Stromal cell of bone marrow (primary cell): ENCODE measurements at regions not wholly inside any gene's neighbourhood (a gene's known extent, or its start where the extent isn't known, plus 50 kb on each side); places are given as distances from the start of the nearest gene placed in this dataset.
"Not testable (repeated sequence)": the region's sequence is repeated elsewhere in the genome, so short reads cannot be mapped to it uniquely, and the experiment has no call there.

Experiments
- DNase-seq: peaks from one replicate; pipeline ENCODE4 v3.0.0-alpha.2; 2012; ENCODE audit warnings: low read depth

GRCh38 chr18:23311351-23312121 is 141.6 kb upstream of the RIOK3 start:
- peak; percentile 94 for DNase-seq

DNA sequence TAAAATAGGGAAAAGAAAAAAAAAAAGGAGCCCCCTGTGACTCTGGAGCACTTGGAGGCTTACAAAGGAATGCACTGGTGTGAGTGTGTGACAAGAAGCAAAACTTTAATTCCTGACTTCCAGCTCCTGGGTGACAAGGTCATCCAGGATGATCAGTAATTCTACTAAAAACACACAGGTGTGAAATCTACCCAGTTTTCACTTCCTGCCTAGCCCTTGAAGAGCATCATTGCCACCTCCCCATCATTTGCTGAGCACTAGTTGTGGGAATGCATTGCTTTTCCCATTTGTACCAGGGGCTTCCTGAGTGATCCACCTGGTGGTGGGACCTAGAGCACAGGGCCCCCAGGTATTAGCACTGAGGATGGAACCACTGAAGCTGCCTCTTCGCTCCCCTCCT is 139.7 kb upstream of the RIOK3 start:
- DNase-seq = no peak

- DNase-seq = no peak
Observed at GRCh38 chr18:23314672-23315071, 138.4 kb upstream of the RIOK3 start.

DNA sequence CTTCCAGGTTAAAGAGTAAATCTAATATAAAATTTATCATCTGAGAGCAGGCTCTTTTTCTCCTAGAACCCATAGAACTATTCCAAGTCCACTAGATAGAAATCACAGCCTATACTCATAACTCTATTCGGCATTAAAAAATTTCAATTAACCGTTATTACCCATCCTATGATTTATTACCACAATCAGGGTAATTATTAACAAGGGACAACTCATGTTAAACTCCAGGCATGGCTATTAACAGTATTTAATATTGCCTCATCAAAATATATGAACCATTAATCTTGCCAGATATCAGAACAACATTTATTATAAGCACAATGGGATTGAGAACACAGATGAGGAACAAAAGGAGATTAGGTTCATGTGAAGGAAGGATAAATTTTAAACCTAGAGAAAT is 136.8 kb upstream of the RIOK3 start:
- no peak for DNase-seq

GRCh38 chr18:23316988-23317387 is 136.1 kb upstream of the RIOK3 start:
- no peak for DNase-seq

- DNase-seq = no peak
Observed at GRCh38 chr18:23317975-23318675, 135.0 kb upstream of the RIOK3 start.

DNA sequence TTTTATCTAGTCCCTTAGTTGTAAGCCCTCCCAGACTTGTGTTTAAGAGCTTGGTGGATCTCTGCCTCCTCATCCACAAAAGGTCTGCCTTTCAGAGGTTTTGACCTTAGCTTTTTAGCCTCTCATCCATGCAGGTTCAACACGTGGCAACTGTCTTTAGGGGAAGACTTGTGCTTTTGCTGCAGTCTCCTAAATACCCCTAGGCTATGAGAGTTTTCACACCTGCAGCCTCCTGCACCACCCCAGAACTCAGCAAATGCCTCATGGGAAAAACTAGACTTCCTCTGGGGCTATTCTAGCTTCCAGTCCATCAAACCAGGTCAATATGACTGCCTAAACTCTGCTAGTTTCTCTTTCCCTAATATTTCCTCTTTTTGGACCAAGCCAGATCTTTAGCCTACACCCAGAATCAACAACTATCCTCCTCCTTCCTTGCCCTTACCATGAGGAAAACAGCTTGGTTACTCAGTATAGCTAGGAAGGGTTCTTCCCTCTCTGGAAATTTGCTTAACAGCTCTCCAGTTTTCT is 132.3 kb upstream of the RIOK3 start:
- DNase-seq = no peak

DNA sequence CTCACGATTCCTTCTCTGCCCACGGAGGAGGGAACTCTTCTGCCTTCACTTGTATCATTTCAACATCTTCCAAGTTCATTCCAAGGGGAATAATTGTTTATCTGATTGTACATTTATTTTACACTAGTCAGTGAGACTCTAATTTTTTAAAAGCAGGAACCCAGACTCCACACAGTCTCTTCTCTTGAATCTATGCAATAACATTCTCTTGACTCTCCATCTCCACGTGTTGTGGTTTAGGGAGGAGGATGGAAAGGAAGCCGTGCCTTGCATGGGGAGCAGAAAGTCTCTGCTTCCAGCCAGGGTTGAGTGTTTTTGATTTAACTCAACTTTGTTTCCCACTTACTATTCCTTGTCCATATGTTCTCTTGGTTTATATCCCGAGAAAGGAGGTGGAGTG is 131.1 kb upstream of the RIOK3 start:
- no peak for DNase-seq

DNA sequence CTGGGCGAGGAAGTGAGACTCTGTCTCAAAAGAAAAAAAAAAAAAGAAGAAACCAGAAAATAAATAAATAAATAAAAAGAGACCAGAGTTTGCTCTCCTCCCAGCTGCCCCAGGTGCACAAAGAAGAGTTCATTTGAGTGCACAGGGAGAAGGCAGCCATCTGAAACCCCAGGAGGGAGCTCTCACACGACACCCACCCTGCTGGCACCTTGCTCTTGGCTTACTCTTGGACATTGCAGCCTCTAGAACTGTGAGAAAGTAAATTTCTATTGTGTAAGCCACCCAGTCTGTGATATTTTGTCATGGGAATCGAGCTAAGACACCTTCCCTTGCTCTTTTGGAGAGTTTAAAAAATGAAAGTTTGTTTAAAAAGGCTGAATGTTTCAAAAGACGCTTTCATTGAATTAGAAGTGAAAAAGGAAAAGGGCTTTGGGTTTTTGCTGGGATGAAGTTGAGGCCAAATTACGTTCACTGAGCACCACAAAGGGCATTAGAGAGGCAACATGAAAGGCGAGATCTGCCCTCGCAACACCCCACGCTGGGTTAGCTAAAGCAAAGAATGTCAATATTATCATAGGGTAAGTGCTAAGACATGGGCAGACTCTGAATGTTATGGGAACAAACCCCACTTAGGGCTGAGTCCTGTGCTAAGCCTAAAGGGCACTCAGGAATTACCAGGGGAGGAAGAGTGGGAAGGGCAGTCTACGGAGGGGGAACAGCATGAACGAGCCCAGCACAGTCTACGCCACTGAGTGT is 128.9 kb upstream of the RIOK3 start:
- no peak for DNase-seq

- no peak for DNase-seq
Observed at GRCh38 chr18:23324861-23325260, 128.2 kb upstream of the RIOK3 start.

DNA sequence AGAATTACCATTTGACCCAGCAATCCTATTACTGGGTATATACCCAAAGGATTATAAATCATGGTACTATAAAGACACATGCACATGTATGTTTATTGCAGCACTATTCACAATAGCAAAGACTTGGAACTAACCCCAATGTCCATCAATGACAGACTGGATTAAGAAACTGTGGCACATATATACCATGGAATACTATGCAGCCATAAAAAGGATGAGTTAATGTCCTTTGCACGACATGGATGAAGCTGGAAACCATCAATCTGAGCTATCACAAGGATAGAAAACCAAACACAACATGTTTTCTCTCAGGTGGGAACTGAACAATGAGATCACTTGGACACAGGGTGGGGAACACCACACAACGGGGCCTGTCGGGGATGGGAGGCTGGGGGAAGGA is 123.4 kb upstream of the RIOK3 start:
- DNase-seq = not testable (repeated sequence)

DNA sequence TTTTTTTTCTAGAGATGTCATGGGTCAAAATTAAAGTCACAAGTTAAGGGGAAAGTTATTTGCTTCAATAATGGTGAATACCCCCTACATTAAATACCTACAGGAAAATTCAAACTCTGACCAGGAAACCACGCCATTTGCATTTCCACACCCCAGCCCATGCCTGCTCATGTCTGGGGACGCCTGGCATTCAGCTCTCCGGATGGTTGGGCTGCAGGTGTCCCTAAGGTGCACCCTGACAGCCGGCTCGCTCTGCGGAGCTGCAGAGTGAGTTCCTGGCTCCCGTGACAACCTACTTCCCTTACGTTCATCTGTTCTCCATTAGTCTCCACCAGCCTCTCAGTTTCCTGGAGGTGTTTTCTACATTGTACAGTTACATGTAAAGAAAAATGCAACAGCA is 122.7 kb upstream of the RIOK3 start:
- no peak for DNase-seq

DNA sequence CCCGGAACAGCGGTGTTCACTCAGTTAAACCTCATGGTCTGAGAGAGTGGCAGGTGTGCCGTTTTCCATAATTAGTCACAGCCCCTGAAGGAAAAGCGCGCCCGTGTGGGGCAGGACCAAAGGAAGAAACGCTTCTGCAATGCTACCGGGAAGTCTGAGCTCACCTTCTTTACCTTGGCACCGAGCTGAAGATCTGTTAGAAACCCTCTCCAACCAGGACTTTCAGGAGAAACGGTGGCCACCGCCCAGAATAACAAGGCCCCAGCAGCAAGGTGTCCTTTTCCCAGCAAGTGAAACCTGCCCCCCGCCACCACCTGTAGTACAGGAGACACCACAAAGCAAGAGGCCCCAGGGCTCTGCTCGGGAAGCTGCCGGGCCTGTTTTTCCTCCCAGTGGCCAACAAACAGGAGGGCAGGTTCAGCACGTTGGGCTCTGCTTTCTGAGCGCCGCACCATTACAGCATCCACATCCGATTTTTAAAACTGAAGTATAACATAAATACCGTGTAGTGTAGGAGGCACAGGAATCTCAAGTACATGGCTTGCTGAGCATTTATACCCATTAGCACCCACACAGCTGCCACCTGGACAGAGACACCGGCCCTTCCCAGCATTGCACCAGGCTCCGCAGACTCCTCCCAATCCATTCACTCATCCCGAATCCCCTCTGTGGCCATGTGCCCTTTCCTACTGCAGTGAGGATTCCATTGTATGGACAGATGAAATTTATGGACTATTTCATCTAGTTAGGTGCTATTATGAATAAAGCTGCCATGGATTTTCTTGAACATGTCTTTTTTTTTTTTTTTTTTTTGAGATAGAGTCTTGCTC is 121.8 kb upstream of the RIOK3 start:
- DNase-seq = no peak

DNA sequence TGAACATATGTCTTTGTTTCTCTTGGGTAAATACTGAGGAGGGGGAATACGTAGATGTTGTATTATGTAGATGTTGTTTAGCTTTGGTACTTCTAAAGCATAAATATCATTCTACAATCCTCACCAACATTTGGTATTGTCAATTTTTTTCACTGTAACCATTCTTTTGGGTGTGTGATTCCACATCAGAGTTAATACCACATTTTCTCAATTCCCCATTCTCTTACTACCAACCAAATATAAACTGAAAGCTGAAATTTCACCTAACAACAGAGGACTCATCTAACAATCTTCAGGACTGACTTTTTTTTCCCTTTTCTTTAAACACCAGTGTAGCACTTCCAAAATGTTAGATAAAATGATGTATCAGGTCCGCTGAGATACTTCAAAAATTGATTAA is 120.7 kb upstream of the RIOK3 start:
- DNase-seq = no peak

- no peak for DNase-seq
Observed at GRCh38 chr18:23333827-23334226, 119.3 kb upstream of the RIOK3 start.

- no peak for DNase-seq
Observed at GRCh38 chr18:23334569-23334968, 118.5 kb upstream of the RIOK3 start.

DNA sequence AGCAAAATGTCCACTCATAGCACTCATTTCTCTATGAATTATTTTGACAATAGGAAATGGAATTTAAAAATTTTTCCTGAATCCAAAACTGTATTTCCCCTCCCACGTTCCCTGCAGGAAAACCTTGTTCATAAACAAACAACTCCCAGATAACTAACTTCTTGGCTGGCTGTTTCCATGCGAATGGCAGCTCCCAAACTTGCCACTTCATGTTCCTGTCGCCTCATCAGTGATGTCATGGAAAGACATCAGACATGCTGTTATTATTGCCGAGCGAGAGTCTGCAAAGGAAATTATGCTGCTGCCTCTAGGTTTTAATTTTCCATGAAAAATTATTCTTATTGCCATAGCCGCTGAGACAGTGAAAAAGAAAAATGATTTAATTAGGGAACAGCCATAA is 117.0 kb upstream of the RIOK3 start:
- DNase-seq = no peak

- DNase-seq = peak; percentile 33
Observed at GRCh38 chr18:23337599-23338444, 115.3 kb upstream of the RIOK3 start.

GRCh38 chr18:23340661-23341060 is 112.4 kb upstream of the RIOK3 start:
- no peak for DNase-seq

DNA sequence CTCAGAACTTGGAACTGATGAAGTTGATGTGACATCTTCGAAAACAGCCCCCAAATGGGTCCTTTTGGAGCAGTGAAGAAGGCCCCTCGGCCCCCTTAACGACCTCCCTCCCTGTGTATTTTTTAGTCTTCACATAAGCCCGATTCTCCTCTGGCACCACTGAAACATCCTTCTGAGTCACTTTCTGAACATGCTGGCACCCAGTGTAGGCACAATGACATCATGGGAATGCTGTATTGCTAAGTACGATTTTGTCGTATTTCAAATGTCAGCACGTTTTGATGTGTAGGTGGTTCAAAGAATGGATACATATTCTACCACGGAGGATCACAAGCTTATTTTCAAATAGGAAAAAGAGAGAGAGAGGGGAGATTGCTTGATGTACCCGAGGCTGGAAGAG is 111.7 kb upstream of the RIOK3 start:
- DNase-seq = no peak

- no peak for DNase-seq
Observed at GRCh38 chr18:23341983-23342382, 111.1 kb upstream of the RIOK3 start.
